ENCODE measurements at regions not wholly inside any gene's neighbourhood (a gene's known extent, or its start where the extent isn't known, plus 50 kb on each side); places are given as distances from the start of the nearest gene placed in this dataset.

DNA sequence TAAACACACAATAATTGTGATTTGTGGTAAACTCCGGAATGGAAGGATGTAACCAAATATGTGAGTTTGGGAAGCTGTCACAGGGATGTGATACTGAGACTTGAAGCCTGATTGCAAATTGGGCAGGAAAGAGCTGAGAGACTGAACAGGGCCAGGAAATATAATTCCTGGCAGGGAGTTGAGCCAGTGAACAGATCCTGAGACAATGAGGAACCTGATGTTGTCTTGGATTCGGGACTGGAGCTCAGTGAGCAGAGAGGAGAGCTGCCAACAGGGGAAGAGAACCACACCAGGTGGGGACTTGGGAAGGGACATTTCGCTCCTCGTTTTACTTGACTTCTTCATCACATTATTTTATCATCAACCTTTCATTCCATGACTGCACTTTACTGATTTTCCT lies 386.0 kb downstream of the TLL1 start:
- H3K27ac Mint-ChIP-seq = no peak overlapping the region
- no peaks in the 10 kb centered on the region for H3K9me3 Mint-ChIP-seq
- peaks cover 8% of the 10 kb centered on the region; the same call in 1 of the 2 replicates for H3K4me1 Mint-ChIP-seq (ENCODE audit: low read depth)
- H3K4me3 Mint-ChIP-seq = no peak overlapping the region
- no peak for DNase-seq
- no peaks in the 10 kb centered on the region for H3K36me3 Mint-ChIP-seq (ENCODE audit: low read depth)
- no peaks in the 10 kb centered on the region; the same call in 1 of the 2 replicates for H3K27me3 Mint-ChIP-seq (ENCODE audit: insufficient read depth)
- TF ChIP-seq, protein P1, sequence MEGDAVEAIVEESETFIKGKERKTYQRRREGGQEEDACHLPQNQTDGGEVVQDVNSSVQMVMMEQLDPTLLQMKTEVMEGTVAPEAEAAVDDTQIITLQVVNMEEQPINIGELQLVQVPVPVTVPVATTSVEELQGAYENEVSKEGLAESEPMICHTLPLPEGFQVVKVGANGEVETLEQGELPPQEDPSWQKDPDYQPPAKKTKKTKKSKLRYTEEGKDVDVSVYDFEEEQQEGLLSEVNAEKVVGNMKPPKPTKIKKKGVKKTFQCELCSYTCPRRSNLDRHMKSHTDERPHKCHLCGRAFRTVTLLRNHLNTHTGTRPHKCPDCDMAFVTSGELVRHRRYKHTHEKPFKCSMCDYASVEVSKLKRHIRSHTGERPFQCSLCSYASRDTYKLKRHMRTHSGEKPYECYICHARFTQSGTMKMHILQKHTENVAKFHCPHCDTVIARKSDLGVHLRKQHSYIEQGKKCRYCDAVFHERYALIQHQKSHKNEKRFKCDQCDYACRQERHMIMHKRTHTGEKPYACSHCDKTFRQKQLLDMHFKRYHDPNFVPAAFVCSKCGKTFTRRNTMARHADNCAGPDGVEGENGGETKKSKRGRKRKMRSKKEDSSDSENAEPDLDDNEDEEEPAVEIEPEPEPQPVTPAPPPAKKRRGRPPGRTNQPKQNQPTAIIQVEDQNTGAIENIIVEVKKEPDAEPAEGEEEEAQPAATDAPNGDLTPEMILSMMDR (IDR thresholded peaks at IDR 0.05) = no peak

DNA sequence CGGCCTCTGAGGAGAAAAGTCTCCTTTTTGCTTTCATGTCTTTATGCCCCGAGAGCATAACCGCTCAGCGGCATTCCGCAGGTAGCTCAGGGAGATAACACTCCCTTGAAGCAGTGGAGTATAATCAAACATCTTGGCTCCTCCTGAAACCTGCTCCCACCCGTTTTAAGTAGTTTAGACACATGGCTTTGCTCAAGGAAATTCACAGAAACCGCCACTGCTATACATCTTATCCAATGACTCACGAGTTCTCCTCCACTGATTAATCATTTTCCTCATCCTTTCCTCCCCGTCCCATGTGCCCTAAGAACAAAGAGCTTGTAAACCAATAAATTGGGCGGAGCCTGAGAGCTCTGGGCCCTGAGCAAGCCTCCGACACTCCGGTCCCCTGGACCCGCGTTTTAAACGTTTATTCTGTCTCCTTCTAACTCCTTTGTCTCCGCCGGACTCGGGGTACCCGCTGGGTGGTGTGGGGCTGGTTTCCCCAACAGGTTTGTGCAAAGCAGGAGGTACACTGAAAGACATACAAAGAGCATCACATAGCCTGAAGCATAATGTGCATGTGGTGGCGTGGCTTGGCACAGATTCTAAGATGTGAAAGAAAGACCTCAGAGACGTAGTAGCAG lies 401.2 kb downstream of the TLL1 start:
- no peak overlapping the region for H3K27ac Mint-ChIP-seq
- H3K9me3 Mint-ChIP-seq = no peaks in the 10 kb centered on the region
- H3K36me3 Mint-ChIP-seq (ENCODE audit: low read depth) = no peaks in the 10 kb centered on the region
- no peak for DNase-seq
- no peak overlapping the region for H3K4me3 Mint-ChIP-seq
- peaks cover 27% of the 10 kb centered on the region for H3K4me1 Mint-ChIP-seq (ENCODE audit: low read depth)
- TF ChIP-seq, protein P1 (IDR thresholded peaks at IDR 0.05) = no peak
- H3K27me3 Mint-ChIP-seq (ENCODE audit: insufficient read depth) = no peaks in the 10 kb centered on the region

DNA sequence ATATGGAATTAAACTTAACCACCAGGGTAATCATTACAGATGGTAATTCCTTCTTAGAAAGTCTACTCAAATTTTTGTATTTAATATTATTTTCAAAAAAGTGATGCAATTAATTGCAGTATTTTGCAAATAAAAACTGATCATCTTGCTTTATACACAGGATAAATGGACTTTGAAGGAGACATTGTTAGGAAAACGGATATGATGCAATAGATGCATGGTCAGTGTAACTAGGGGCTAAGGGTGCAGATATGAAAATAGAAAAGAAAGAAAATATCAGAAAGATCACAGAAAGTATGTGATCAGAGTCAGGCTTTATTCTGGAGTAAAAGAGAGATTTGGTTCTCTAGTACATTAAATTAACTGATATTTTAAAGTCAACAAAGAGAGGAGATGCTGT lies 401.7 kb downstream of the TLL1 start:
- Mint-ChIP-seq H3K4me1 (ENCODE audit: low read depth) (peaks cover 31% of the 10 kb centered on the region), H3K9me3 (no peaks in the 10 kb centered on the region), H3K4me3 (no peak overlapping the region), H3K27ac (no peak overlapping the region), H3K27me3 (ENCODE audit: insufficient read depth) (no peaks in the 10 kb centered on the region), H3K36me3 (ENCODE audit: low read depth) (no peaks in the 10 kb centered on the region)
- TF ChIP-seq, protein P1 (IDR thresholded peaks at IDR 0.05) = no peak
- DNase-seq = no peak

DNA sequence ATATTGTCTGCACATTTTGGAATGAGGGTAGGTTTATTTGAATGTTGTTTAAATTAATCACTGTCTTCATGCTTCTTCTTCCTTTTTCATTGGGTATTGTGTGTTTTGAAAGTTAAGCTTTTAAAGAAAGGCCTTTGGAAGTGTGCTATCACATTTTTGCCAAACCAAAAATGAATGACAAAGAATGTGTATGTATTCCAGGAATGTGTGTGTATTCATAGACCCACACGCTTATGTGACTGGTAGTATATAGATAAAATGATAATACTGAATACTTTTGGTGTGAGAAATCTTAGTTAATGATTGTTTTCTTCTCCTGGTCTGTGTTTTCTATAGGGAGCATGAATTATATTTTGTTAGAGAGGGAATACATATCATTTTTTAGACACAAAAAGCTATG lies 404.4 kb downstream of the TLL1 start:
- peak overlapping the region; percentile 22 for H3K27ac Mint-ChIP-seq
- H3K4me1 Mint-ChIP-seq (ENCODE audit: low read depth) = peaks cover 31% of the 10 kb centered on the region
- H3K36me3 Mint-ChIP-seq (ENCODE audit: low read depth) = no peaks in the 10 kb centered on the region
- H3K4me3 Mint-ChIP-seq = peak overlapping the region; percentile 22; the same call in 1 of the 2 replicates
- peak; percentile 51 for DNase-seq
- TF ChIP-seq, protein P1 (IDR thresholded peaks at IDR 0.05) = no peak
- H3K9me3 Mint-ChIP-seq = no peaks in the 10 kb centered on the region
- no peaks in the 10 kb centered on the region for H3K27me3 Mint-ChIP-seq (ENCODE audit: insufficient read depth)

DNA sequence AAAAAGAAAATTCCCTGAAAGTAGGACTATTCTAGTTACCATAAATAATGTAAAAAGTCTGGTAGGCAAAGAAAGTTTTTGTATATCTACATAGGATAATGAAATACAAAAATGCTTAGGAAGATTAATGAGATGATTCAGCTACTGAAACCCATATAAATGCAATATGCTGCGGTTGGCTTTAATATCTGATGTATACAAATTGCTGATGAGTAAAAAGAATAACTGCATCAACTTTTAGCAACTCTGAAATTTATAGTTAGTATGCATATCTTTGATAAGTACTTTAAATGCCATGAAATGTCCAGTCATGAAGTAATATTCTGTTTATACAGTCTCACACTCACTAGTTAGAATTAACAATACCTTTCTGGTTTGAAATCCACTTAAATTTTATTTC lies 404.8 kb downstream of the TLL1 start:
- TF ChIP-seq, protein P1 (IDR thresholded peaks at IDR 0.05) = no peak
- Mint-ChIP-seq H3K36me3 (ENCODE audit: low read depth) (no peaks in the 10 kb centered on the region), H3K4me1 (ENCODE audit: low read depth) (peaks cover 31% of the 10 kb centered on the region), H3K9me3 (no peaks in the 10 kb centered on the region), H3K27me3 (ENCODE audit: insufficient read depth) (no peaks in the 10 kb centered on the region), H3K4me3 (peak overlapping the region; percentile 22; the same call in 1 of the 2 replicates), H3K27ac (peak overlapping the region; percentile 36)
- DNase-seq = peak; percentile 31

All from HFFc6 (cell line).